H1 (cell line): ENCODE measurements at regions not wholly inside any gene's neighbourhood (a gene's known extent, or its start where the extent isn't known, plus 50 kb on each side); places are given as distances from the start of the nearest gene placed in this dataset.
A peak's percentile ranks its signal among the peaks of the same experiment; 100 is the strongest.

Source experiments
- CTCF ChIA-PET: fragments of 300-600 bp; sonication (Branson Sonifier 250); formaldehyde crosslinking; loops from one replicate; lab custom pipeline; 2021; ENCODE audit not compliant: partially characterized antibody; lab: Charles Lee
- POLR2A ChIA-PET: fragments of 300-600 bp; sonication (Branson Sonifier 250); formaldehyde crosslinking; loops from one replicate; lab custom pipeline; 2021; ENCODE audit warnings: inconsistent platforms; ENCODE audit not compliant: partially characterized antibody; lab: Charles Lee
- DNase-seq, 2 experiments: peaks; one replicate each; pipeline versions ENCODE4 v3.0.0 to v3.0.0-alpha.2; 2010 to 2022; ENCODE audit warnings: low spot score in 2 of 2, low read depth in 1 of 2, mixed read lengths in 1 of 2
- FAIRE-seq: peaks from 2 replicates; lab custom pipeline; 2011; peaks lifted over from hg19 to GRCh38; lab: Jason Lieb, UNC
- H2AFZ ChIP-seq: 2 replicates; pipeline ENCODE4 v1.8.1; 2012; ENCODE audit warnings: low read length, inconsistent platforms
- H2AK5ac ChIP-seq: 2 replicates; pipeline ENCODE4 v1.6.1; 2013; ENCODE audit warnings: low read depth, low read length
- H2BK120ac ChIP-seq: replicated peaks from 2 replicates; pipeline ENCODE3; 2013; ENCODE audit warnings: low read depth, low read length, inconsistent platforms
- H2BK12ac ChIP-seq: 2 replicates; pipeline ENCODE4 v1.6.1; 2013; ENCODE audit warnings: low read depth, low read length
- H2BK15ac ChIP-seq: 2 replicates; pipeline ENCODE4 v1.6.1; 2013; ENCODE audit warnings: low read length
- H2BK20ac ChIP-seq: 2 replicates; pipeline ENCODE4 v1.6.1; 2013; ENCODE audit warnings: low read length
- H2BK5ac ChIP-seq: 2 replicates; pipeline ENCODE4 v1.6.1; 2013; ENCODE audit warnings: low read depth, low read length
- H3K14ac ChIP-seq: 2 replicates; pipeline ENCODE4 v1.6.1; 2013; ENCODE audit warnings: inconsistent platforms; ENCODE audit not compliant: insufficient read length
- H3K18ac ChIP-seq: 2 replicates; pipeline ENCODE4 v1.6.1; 2013; ENCODE audit warnings: low read length; ENCODE audit errors: extremely low read depth
- H3K23ac ChIP-seq: 2 replicates; pipeline ENCODE4 v1.6.1; 2013; ENCODE audit warnings: inconsistent platforms; ENCODE audit not compliant: insufficient read length
- H3K23me2 ChIP-seq: 2 replicates; pipeline ENCODE4 v1.6.1; 2013; ENCODE audit warnings: low read depth, low read length
- H3K27ac ChIP-seq: 2 replicates; pipeline ENCODE4 v1.6.1; 2011; ENCODE audit warnings: low read depth, low read length, inconsistent platforms
- H3K27me3 ChIP-seq, 4 experiments: replicated peaks in 1 of 4; 1 replicate in 1 of 4; 2 replicates in 3 of 4; pipeline versions ENCODE4 v1.6.1 to v1.8.1; 2011 to 2013; ENCODE audit warnings: low read length in 3 of 4, mild to moderate bottlenecking in 3 of 4, inconsistent platforms in 2 of 4, mixed read lengths in 2 of 4, moderate library complexity in 1 of 4; ENCODE audit not compliant: control insufficient read depth in 3 of 4, insufficient read depth in 3 of 4; ENCODE audit errors: extremely low read depth in 1 of 4
- H3K36me3 ChIP-seq, 4 experiments: 2 replicates each; pipeline versions ENCODE4 v1.6.1 to v1.8.1; 2011 to 2013; ENCODE audit warnings: mild to moderate bottlenecking in 4 of 4, low read length in 3 of 4, moderate library complexity in 2 of 4, control low read depth in 1 of 4, inconsistent platforms in 1 of 4; ENCODE audit not compliant: insufficient read depth in 4 of 4, control insufficient read depth in 2 of 4
- H3K4ac ChIP-seq: replicated peaks from 2 replicates; pipeline ENCODE3; 2013; ENCODE audit warnings: low read length, low read depth, mixed read lengths, inconsistent platforms; ENCODE audit not compliant: insufficient read length
- H3K4me1 ChIP-seq, 4 experiments: replicated peaks in 1 of 4; 1 replicate in 1 of 4; 2 replicates in 3 of 4; pipeline versions ENCODE4 v1.6.1 to v1.8.1; 2011 to 2013; ENCODE audit warnings: low read length in 3 of 4, inconsistent platforms in 2 of 4, mixed read lengths in 1 of 4; ENCODE audit not compliant: insufficient read depth in 4 of 4, control insufficient read depth in 3 of 4
- H3K4me2 ChIP-seq, 2 experiments: 2 replicates each; pipeline versions ENCODE4 v1.6.1 to v1.8.1; 2011 to 2013; ENCODE audit warnings: low read depth in 2 of 2, low read length in 2 of 2, control low read depth in 1 of 2, inconsistent platforms in 1 of 2, mild to moderate bottlenecking in 1 of 2; ENCODE audit not compliant: insufficient read depth in 1 of 2
- H3K4me3 ChIP-seq, 4 experiments: fragments of 200-600, 300-600 bp in 1 of 4; sonication (generic), shearing (Covaris generic), sonication (Bioruptor Twin) in 1 of 4; 2 replicates each; pipeline versions ENCODE4 v1.5.1 to v1.8.1; 2011 to 2016; ENCODE audit warnings: low read length in 4 of 4, low read depth in 3 of 4, control low read depth in 2 of 4, inconsistent platforms in 2 of 4, mild to moderate bottlenecking in 2 of 4, mixed read lengths in 1 of 4, moderate library complexity in 1 of 4; ENCODE audit not compliant: insufficient read depth in 2 of 4; ENCODE audit errors: extremely low read depth in 1 of 4
- H3K56ac ChIP-seq: replicated peaks from 2 replicates; pipeline ENCODE3; 2013; ENCODE audit warnings: low read depth, mild to moderate bottlenecking, mixed read lengths, low read length, inconsistent platforms; ENCODE audit not compliant: insufficient read length
- H3K79me1 ChIP-seq: 2 replicates; pipeline ENCODE4 v1.6.1; 2013; ENCODE audit warnings: low read depth, low read length, control low read depth
- H3K79me2 ChIP-seq, 2 experiments: 2 replicates each; pipeline versions ENCODE4 v1.6.1 to v1.8.1; 2012 to 2013; ENCODE audit warnings: low read length in 2 of 2, mild to moderate bottlenecking in 2 of 2, inconsistent platforms in 1 of 2; ENCODE audit not compliant: insufficient read depth in 2 of 2, control insufficient read depth in 1 of 2
- H3K9ac ChIP-seq, 4 experiments: replicated peaks in 1 of 4; 1 replicate in 1 of 4; 2 replicates in 3 of 4; pipeline versions ENCODE4 v1.6.1 to v1.8.1; 2011 to 2013; ENCODE audit warnings: low read depth in 3 of 4, low read length in 3 of 4, control low read depth in 2 of 4, mild to moderate bottlenecking in 2 of 4, moderate library complexity in 2 of 4, inconsistent platforms in 1 of 4; ENCODE audit errors: extremely low read depth in 1 of 4
- H3K9me3 ChIP-seq, 2 experiments: 2 replicates each; pipeline versions ENCODE4 v1.6.1 to v1.8.1; 2012 to 2013; ENCODE audit warnings: mild to moderate bottlenecking in 2 of 2, moderate library complexity in 2 of 2, control low read depth in 1 of 2, inconsistent platforms in 1 of 2, low read depth in 1 of 2, low read length in 1 of 2, mixed read lengths in 1 of 2; ENCODE audit not compliant: insufficient read depth in 2 of 2
- H4K20me1 ChIP-seq, 2 experiments: replicated peaks in 1 of 2; 2 replicates each; pipeline versions ENCODE3 to v1.8.1; 2011 to 2013; ENCODE audit warnings: inconsistent platforms in 2 of 2, low read length in 2 of 2, mild to moderate bottlenecking in 1 of 2; ENCODE audit not compliant: insufficient read depth in 2 of 2, control insufficient read depth in 1 of 2
- H4K5ac ChIP-seq: 2 replicates; pipeline ENCODE4 v1.6.1; 2013; ENCODE audit warnings: low read length, low read depth, mixed read lengths, inconsistent platforms; ENCODE audit not compliant: insufficient read length
- H4K8ac ChIP-seq: 2 replicates; pipeline ENCODE4 v1.8.0; 2013; ENCODE audit warnings: mild to moderate bottlenecking, moderate library complexity, low read length, inconsistent platforms; ENCODE audit not compliant: insufficient read depth; ENCODE audit errors: extremely low read depth
- H4K91ac ChIP-seq: replicated peaks from 2 replicates; pipeline ENCODE3; 2013; ENCODE audit warnings: low read length, mixed read lengths, inconsistent platforms; ENCODE audit not compliant: insufficient read length
- CHD2 ChIP-seq: IDR thresholded peaks from 2 replicates; pipeline ENCODE4 v1.6.1; 2012; ENCODE audit warnings: low read length, improper control_type of control experiment
- GABPA ChIP-seq: IDR thresholded peaks from 2 replicates; pipeline ENCODE4 v1.6.1; 2011; ENCODE audit warnings: mild to moderate bottlenecking, low read length, moderate library complexity, borderline replicate concordance; ENCODE audit not compliant: insufficient read depth
- HDAC2 ChIP-seq, 2 experiments: fragments of 300-600 bp in 1 of 2; sonication (generic) in 1 of 2; IDR thresholded peaks; 2 replicates each; pipeline ENCODE4 v1.6.1; 2011 to 2012; ENCODE audit warnings: low read depth in 2 of 2, low read length in 2 of 2, mild to moderate bottlenecking in 2 of 2, moderate library complexity in 2 of 2, borderline replicate concordance in 1 of 2, inconsistent platforms in 1 of 2
- POLR2A ChIP-seq, 2 experiments: IDR thresholded peaks; 1 replicate in 1 of 2; 2 replicates in 1 of 2; pipeline ENCODE4 v1.6.1; 2011; ENCODE audit warnings: low read depth in 2 of 2, low read length in 2 of 2, mild to moderate bottlenecking in 2 of 2; ENCODE audit errors: control extremely low read depth in 1 of 2
- RAD21 ChIP-seq, 2 experiments: IDR thresholded peaks in 1 of 2; conservative IDR thresholded peaks in 1 of 2; 2 replicates each; pipeline ENCODE4 v1.6.1; 2011; ENCODE audit warnings: low read depth in 2 of 2, low read length in 2 of 2, improper control_type of control experiment in 1 of 2, inconsistent platforms in 1 of 2, mild to moderate bottlenecking in 1 of 2, moderate library complexity in 1 of 2
- SIRT6 ChIP-seq: IDR thresholded peaks from one replicate; pipeline ENCODE4 v1.7.1; 2012; ENCODE audit warnings: low read length, inconsistent platforms
- WGBS, 2 experiments: shearing (Covaris generic) in 1 of 2; methylation state at CpG; one replicate each; pipeline versions ENCODE4 v1.1.6 to v1.1.7; 2013 to 2015; ENCODE audit warnings: low lambda C conversion rate in 2 of 2, mixed read lengths in 2 of 2, inconsistent platforms in 1 of 2, low coverage in 1 of 2, missing lambda C conversion rate in 1 of 2; ENCODE audit not compliant: insufficient replicate concordance in 2 of 2, insufficient coverage in 1 of 2, insufficient read length in 1 of 2; ENCODE audit errors: extremely low coverage in 1 of 2, missing lambda C conversion rate in 1 of 2; 5-methylcytosine and 5-hydroxymethylcytosine counted together
- TF ChIP-seq, protein P1 (sequence below), 3 experiments: IDR thresholded peaks; 1 replicate in 2 of 3; 2 replicates in 1 of 3; pipeline versions ENCODE4 v1.5.1 to v1.6.1; 2011; ENCODE audit warnings: low read length in 3 of 3, mild to moderate bottlenecking in 3 of 3, inconsistent platforms in 2 of 3, low read depth in 1 of 3, moderate library complexity in 1 of 3; ENCODE audit not compliant: insufficient read depth in 1 of 3; ENCODE audit errors: control extremely low read depth in 1 of 3

DNA sequence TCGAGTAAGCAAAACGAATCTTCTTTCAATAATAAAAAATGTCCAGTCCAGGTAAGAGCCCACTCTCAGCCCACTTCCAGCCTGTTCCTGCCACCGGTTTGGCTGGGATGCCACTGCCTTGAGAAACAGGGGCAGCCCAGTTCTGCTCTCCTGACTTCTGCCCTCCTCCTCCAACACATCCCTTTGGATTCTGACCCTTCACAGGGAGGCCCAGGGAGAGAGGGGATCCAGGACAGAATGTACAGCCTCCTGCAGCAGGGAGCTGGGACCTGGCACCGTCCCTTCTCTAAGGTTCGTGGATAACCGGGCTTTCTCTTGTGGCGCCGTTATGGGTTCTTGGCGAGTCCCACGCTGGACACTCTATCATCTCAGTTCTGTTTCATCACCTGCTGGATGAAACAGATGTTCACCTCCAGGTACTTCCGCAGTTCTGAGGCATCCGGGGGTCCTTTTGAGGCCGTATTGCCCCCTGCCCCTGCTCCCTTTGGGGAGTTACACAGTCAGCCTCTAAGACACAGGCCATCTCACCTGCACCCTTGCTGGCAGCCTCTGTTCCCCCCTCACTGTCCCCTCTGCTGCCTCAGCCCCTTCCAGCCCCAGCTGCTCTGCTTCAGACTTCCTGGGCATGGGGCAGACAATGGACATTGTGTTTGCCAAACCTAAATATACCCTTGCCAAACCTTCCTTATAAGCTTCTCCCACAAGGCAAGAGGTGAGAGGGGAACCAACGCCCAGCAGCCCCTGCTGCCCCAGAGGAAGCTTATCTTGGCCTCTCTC is 203.8 kb upstream of the ZMIZ1 start:
- no peaks in the 10 kb centered on the region for H3K36me3 ChIP-seq
- WGBS, 2 experiments = 84% methylated on average over 14 of the region's 14 CpGs; no CpG with 5 or more reads in 1 of the 2 experiments
- TF ChIP-seq SIRT6 (no peak), POLR2A (IDR thresholded peaks at IDR 0.05; ENCODE audit: control extremely low read depth in 1 of 2, low read depth in 2 of 2, low read length in 2 of 2) (no peak), HDAC2 (IDR thresholded peaks at IDR 0.05; ENCODE audit: borderline replicate concordance in 1 of 2, low read depth in 2 of 2, low read length in 2 of 2) (no peak), RAD21 (IDR thresholded peaks at IDR 0.05 in 1 of 2, conservative IDR thresholded peaks at IDR 0.05 in 1 of 2; ENCODE audit: low read depth in 2 of 2, low read length in 2 of 2) (no peak), CHD2 (no peak), GABPA (no peak)
- TF ChIP-seq, protein P1, sequence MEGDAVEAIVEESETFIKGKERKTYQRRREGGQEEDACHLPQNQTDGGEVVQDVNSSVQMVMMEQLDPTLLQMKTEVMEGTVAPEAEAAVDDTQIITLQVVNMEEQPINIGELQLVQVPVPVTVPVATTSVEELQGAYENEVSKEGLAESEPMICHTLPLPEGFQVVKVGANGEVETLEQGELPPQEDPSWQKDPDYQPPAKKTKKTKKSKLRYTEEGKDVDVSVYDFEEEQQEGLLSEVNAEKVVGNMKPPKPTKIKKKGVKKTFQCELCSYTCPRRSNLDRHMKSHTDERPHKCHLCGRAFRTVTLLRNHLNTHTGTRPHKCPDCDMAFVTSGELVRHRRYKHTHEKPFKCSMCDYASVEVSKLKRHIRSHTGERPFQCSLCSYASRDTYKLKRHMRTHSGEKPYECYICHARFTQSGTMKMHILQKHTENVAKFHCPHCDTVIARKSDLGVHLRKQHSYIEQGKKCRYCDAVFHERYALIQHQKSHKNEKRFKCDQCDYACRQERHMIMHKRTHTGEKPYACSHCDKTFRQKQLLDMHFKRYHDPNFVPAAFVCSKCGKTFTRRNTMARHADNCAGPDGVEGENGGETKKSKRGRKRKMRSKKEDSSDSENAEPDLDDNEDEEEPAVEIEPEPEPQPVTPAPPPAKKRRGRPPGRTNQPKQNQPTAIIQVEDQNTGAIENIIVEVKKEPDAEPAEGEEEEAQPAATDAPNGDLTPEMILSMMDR (IDR thresholded peaks at IDR 0.05; ENCODE audit: control extremely low read depth in 1 of 3, insufficient read depth in 1 of 3, low read depth in 1 of 3, low read length in 3 of 3) = no peak

More for the DNA sequence above, 203.8 kb upstream of the ZMIZ1 start:
- no peak overlapping the region for H3K23ac ChIP-seq
- no peak overlapping the region for H3K9ac ChIP-seq
- no peak overlapping the region for H3K4me3 ChIP-seq
- no peak overlapping the region for H3K56ac ChIP-seq
- H3K79me1 ChIP-seq = no peaks in the 10 kb centered on the region
- ChIA-PET POLR2A (no interaction called here), CTCF (interaction anchor here (1.0 kb wide), 1 partner anchor 12 kb away, joined by 8 read pairs; no protein-coding TSS in a partner anchor)
- no peak overlapping the region for H2BK5ac ChIP-seq
- H4K5ac ChIP-seq = no peak overlapping the region
- no peak overlapping the region for H3K14ac ChIP-seq
- H3K79me2 ChIP-seq = no peaks in the 10 kb centered on the region
- H4K20me1 ChIP-seq = no peaks in the 10 kb centered on the region
- no peak overlapping the region for H4K8ac ChIP-seq
- H2BK15ac ChIP-seq = no peak overlapping the region
- no peak overlapping the region for H4K91ac ChIP-seq
- H3K23me2 ChIP-seq = no peaks in the 10 kb centered on the region
- H2AK5ac ChIP-seq = no peak overlapping the region
- peaks cover 0 to 3% (median 0%) of the 10 kb centered on the region in 4 experiments; a peak in 1 of 7 replicates for H3K27me3 ChIP-seq
- H3K9me3 ChIP-seq = no peaks in the 10 kb centered on the region
- H3K18ac ChIP-seq = no peak overlapping the region
- no peak overlapping the region for H2AFZ ChIP-seq
- no peaks in the 10 kb centered on the region for H3K4me1 ChIP-seq
- no peak overlapping the region for H2BK120ac ChIP-seq
- H3K4me2 ChIP-seq = no peak overlapping the region
- H3K4ac ChIP-seq = no peak overlapping the region
- H3K27ac ChIP-seq = no peak overlapping the region
- no peak for FAIRE-seq
- no peak overlapping the region for H2BK12ac ChIP-seq
- peak in 1 of 2 experiments; percentile 38 for DNase-seq
- no peak overlapping the region for H2BK20ac ChIP-seq
